IPS-18a (cell line): ENCODE measurements at regions not wholly inside any gene's neighbourhood (a gene's known extent, or its start where the extent isn't known, plus 50 kb on each side); places are given as distances from the start of the nearest gene placed in this dataset.

ENCODE experiments used
- H3K27ac ChIP-seq: one replicate; pipeline ENCODE4 v1.5.1; 2013; ENCODE audit warnings: low read length
- H3K27me3 ChIP-seq: one replicate; pipeline ENCODE4 v1.6.1; 2013; ENCODE audit warnings: mild to moderate bottlenecking, low read length; ENCODE audit not compliant: control insufficient read depth, insufficient read depth
- H3K36me3 ChIP-seq: one replicate; pipeline ENCODE4 v1.6.1; 2013; ENCODE audit warnings: low read depth, low read length; ENCODE audit not compliant: control insufficient read depth
- H3K4me1 ChIP-seq: one replicate; pipeline ENCODE4 v1.6.1; 2013; ENCODE audit warnings: low read depth, low read length; ENCODE audit not compliant: control insufficient read depth
- H3K4me3 ChIP-seq: one replicate; pipeline ENCODE4 v1.5.1; 2013; ENCODE audit warnings: low read length
- H3K9ac ChIP-seq: one replicate; pipeline ENCODE4 v1.6.1; 2013; ENCODE audit warnings: mild to moderate bottlenecking, low read length, moderate library complexity
- H3K9me3 ChIP-seq: one replicate; pipeline ENCODE4 v1.6.1; 2013; ENCODE audit warnings: low read depth, low read length; ENCODE audit not compliant: control insufficient read depth

GRCh38 chr2:196437626-196438025 lies 201.9 kb upstream of the CCDC150 start:
- H3K9me3 ChIP-seq = no peaks in the 10 kb centered on the region
- no peaks in the 10 kb centered on the region for H3K4me1 ChIP-seq
- no peak overlapping the region for H3K27ac ChIP-seq
- H3K27me3 ChIP-seq = no peaks in the 10 kb centered on the region
- no peaks in the 10 kb centered on the region for H3K36me3 ChIP-seq
- H3K4me3 ChIP-seq = no peak overlapping the region
- H3K9ac ChIP-seq = no peak overlapping the region

GRCh38 chr2:196439760-196440159 lies 199.8 kb upstream of the CCDC150 start:
- no peak overlapping the region for H3K27ac ChIP-seq
- no peak overlapping the region for H3K4me3 ChIP-seq
- H3K27me3 ChIP-seq = no peaks in the 10 kb centered on the region
- H3K9ac ChIP-seq = no peak overlapping the region
- no peaks in the 10 kb centered on the region for H3K4me1 ChIP-seq
- no peaks in the 10 kb centered on the region for H3K9me3 ChIP-seq
- H3K36me3 ChIP-seq = no peaks in the 10 kb centered on the region

- no peak overlapping the region for H3K27ac ChIP-seq
- H3K4me3 ChIP-seq = no peak overlapping the region
- H3K27me3 ChIP-seq = no peaks in the 10 kb centered on the region
- H3K36me3 ChIP-seq = no peaks in the 10 kb centered on the region
- no peak overlapping the region for H3K9ac ChIP-seq
- no peaks in the 10 kb centered on the region for H3K9me3 ChIP-seq
- no peaks in the 10 kb centered on the region for H3K4me1 ChIP-seq
Measured at GRCh38 chr2:196440413-196440812, 199.1 kb upstream of the CCDC150 start.

GRCh38 chr2:196441527-196441926 lies 198.0 kb upstream of the CCDC150 start:
- Histone ChIP-seq H3K27ac (no peak overlapping the region), H3K9me3 (no peaks in the 10 kb centered on the region), H3K9ac (no peak overlapping the region), H3K4me3 (no peak overlapping the region), H3K36me3 (no peaks in the 10 kb centered on the region), H3K4me1 (no peaks in the 10 kb centered on the region), H3K27me3 (no peaks in the 10 kb centered on the region)

GRCh38 chr2:196442211-196442610 lies 197.3 kb upstream of the CCDC150 start:
- H3K9ac ChIP-seq = no peak overlapping the region
- no peaks in the 10 kb centered on the region for H3K9me3 ChIP-seq
- no peaks in the 10 kb centered on the region for H3K27me3 ChIP-seq
- no peaks in the 10 kb centered on the region for H3K4me1 ChIP-seq
- H3K27ac ChIP-seq = no peak overlapping the region
- no peak overlapping the region for H3K4me3 ChIP-seq
- no peaks in the 10 kb centered on the region for H3K36me3 ChIP-seq

- H3K9me3 ChIP-seq = no peaks in the 10 kb centered on the region
- no peak overlapping the region for H3K4me3 ChIP-seq
- H3K27ac ChIP-seq = no peak overlapping the region
- H3K9ac ChIP-seq = no peak overlapping the region
- no peaks in the 10 kb centered on the region for H3K4me1 ChIP-seq
- H3K36me3 ChIP-seq = no peaks in the 10 kb centered on the region
- no peaks in the 10 kb centered on the region for H3K27me3 ChIP-seq
Measured at GRCh38 chr2:196444442-196444841, 195.1 kb upstream of the CCDC150 start.

GRCh38 chr2:196445991-196446390 lies 193.5 kb upstream of the CCDC150 start:
- Histone ChIP-seq H3K27ac (no peak overlapping the region), H3K9me3 (no peaks in the 10 kb centered on the region), H3K36me3 (no peaks in the 10 kb centered on the region), H3K4me1 (no peaks in the 10 kb centered on the region), H3K9ac (no peak overlapping the region), H3K27me3 (no peaks in the 10 kb centered on the region), H3K4me3 (no peak overlapping the region)

- no peaks in the 10 kb centered on the region for H3K4me1 ChIP-seq
- no peaks in the 10 kb centered on the region for H3K9me3 ChIP-seq
- no peak overlapping the region for H3K9ac ChIP-seq
- no peaks in the 10 kb centered on the region for H3K27me3 ChIP-seq
- no peak overlapping the region for H3K27ac ChIP-seq
- no peaks in the 10 kb centered on the region for H3K36me3 ChIP-seq
- no peak overlapping the region for H3K4me3 ChIP-seq
Measured at GRCh38 chr2:196448407-196449079, 191.0 kb upstream of the CCDC150 start.

GRCh38 chr2:196449083-196449482 lies 190.4 kb upstream of the CCDC150 start:
- no peaks in the 10 kb centered on the region for H3K9me3 ChIP-seq
- H3K4me1 ChIP-seq = no peaks in the 10 kb centered on the region
- H3K27me3 ChIP-seq = no peaks in the 10 kb centered on the region
- H3K9ac ChIP-seq = no peak overlapping the region
- no peak overlapping the region for H3K4me3 ChIP-seq
- no peak overlapping the region for H3K27ac ChIP-seq
- H3K36me3 ChIP-seq = no peaks in the 10 kb centered on the region

GRCh38 chr2:196452758-196453157 lies 186.8 kb upstream of the CCDC150 start:
- no peaks in the 10 kb centered on the region for H3K4me1 ChIP-seq
- no peaks in the 10 kb centered on the region for H3K36me3 ChIP-seq
- no peak overlapping the region for H3K27ac ChIP-seq
- no peak overlapping the region for H3K9ac ChIP-seq
- no peak overlapping the region for H3K4me3 ChIP-seq
- no peaks in the 10 kb centered on the region for H3K27me3 ChIP-seq
- no peaks in the 10 kb centered on the region for H3K9me3 ChIP-seq

GRCh38 chr2:196453613-196454047 lies 185.9 kb upstream of the CCDC150 start:
- no peaks in the 10 kb centered on the region for H3K27me3 ChIP-seq
- no peak overlapping the region for H3K27ac ChIP-seq
- H3K9ac ChIP-seq = no peak overlapping the region
- H3K36me3 ChIP-seq = no peaks in the 10 kb centered on the region
- no peaks in the 10 kb centered on the region for H3K4me1 ChIP-seq
- H3K9me3 ChIP-seq = no peaks in the 10 kb centered on the region
- H3K4me3 ChIP-seq = no peak overlapping the region

- Histone ChIP-seq H3K4me1 (no peaks in the 10 kb centered on the region), H3K9me3 (no peaks in the 10 kb centered on the region), H3K36me3 (no peaks in the 10 kb centered on the region), H3K4me3 (no peak overlapping the region), H3K27me3 (no peaks in the 10 kb centered on the region), H3K9ac (no peak overlapping the region), H3K27ac (no peak overlapping the region)
Measured at GRCh38 chr2:196454492-196454891, 185.0 kb upstream of the CCDC150 start.
